Activated CD4-positive, alpha-beta T cell treated with anti-CD3 and anti-CD28 coated beads, Interleukin-2, amount 50 U/mL, for 24 hours (primary cell): ENCODE measurements at regions not wholly inside any gene's neighbourhood (a gene's known extent, or its start where the extent isn't known, plus 50 kb on each side); places are given as distances from the start of the nearest gene placed in this dataset.

ENCODE experiments used
- DNase-seq, 2 donors: peaks; one replicate each; pipeline ENCODE4 v3.0.0-alpha.2; 2020; ENCODE audit warnings: low read depth in 1 of 2, low spot score in 1 of 2

GRCh38 chr2:128681507-128681906, 362.8 kb upstream of the HS6ST1 start:
- DNase-seq, result no peak

GRCh38 chr2:128682266-128682665, 363.6 kb upstream of the HS6ST1 start:
- no peak for DNase-seq

DNA sequence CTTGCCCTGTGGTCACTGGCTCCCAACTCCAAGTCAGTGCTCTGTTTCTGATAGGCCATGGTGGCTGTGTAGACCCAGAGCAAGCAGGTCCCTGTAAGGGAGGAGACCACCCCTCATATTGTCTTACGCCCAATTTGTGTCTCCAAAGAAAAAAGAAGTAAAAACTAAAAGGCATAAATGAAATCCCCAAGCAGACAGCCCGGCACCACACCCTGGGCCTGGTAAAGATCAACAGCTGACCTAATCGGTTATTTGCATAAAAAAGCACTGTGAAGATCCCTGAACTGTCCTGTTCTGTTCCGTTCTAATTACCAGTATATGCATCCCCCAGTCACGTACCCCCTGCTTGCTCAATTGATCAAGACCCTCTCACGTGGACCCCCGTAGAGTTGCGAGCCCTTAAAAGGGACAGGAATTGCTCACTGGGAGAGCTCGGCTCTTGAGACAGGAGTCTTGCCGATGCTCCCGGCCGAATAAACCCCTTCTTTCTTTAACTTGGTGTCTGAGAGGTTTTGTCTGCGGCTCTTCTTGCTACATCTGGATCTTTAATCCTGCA, 364.1 kb upstream of the HS6ST1 start:
- no peak for DNase-seq

- DNase-seq, result no peak
Measured at GRCh38 chr2:128684523-128684922, 365.9 kb upstream of the HS6ST1 start.

DNA sequence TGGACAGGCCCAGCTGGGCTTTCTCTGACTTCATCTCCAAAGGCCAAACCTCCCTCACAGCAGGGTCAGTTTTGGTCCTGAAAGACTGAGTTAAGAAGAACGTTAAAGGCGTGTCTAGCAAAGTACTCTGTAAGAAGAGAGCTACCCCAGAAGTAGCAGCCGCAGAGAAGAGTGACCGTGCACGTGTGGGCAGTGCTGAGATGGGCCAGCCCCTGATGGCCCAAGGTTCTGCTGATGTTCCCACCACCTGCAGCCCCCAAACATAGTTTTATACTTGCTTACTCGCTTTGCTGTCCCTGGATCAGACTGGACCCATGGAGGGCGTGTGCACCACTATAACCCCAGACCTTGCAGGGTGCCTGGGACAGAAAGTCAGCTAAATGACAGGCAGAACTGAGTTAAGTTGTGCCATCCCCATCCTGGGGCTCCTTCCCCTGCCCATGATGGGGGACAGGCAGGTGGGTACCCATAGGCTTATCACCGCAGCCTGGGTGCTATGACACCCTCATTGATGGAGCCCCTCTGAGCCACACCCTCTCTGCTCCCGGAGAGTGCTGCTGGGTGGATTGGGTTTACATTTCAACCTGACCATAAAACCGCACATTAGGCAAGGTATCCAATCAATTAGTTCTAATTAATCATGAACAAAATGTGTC, 367.3 kb upstream of the HS6ST1 start:
- no peak for DNase-seq

DNA sequence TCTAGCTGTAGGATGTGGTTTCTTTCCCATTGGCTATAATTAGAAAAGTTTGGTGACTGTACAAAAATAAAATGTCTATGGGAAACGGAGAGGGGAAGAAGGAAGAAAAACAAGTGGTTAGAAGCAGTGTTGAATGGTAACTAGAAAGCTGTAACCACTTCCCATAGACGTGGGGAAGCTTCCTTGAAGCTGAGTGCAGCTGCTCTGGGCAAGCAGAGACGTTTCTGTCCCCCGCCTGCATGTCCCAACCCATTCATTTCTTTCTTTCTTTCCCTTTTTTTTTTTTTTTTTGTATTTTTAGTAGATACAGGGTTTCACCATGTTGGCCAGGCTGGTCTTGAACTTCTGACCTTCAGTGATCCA, 367.8 kb upstream of the HS6ST1 start:
- DNase-seq, result no peak

DNA sequence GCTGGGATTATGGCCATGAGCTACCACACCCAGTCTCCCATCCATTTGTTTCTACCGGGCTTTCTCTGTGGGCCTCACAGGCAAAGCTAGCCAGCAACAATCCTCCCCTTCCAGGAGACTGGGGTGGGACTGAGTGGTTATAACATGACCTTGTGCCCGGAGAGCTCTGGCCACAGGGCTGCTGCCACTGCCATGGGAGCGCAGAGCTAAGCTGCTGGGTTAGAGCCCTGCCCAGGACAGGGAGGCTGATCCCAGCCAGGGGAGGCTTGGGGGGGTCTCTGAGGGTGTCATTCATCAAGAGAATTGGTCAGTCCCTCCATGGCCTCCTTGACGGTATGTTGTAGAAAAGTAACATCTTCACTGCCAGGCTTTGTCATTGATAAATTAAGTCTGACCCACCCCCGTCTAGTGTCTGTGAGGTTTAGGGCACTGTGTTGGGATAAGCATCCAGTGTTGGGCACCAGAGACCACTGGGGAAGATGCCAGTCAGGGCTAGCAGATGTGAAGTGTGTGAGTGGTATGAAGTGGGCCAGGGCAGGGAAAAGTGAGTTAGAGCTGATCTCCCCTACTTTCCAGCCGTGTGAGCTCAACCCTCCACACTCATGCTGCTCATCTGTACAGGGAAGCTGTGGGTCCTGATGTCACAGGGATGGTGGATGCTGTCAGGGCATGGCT, 368.4 kb upstream of the HS6ST1 start:
- DNase-seq, result no peak

DNA sequence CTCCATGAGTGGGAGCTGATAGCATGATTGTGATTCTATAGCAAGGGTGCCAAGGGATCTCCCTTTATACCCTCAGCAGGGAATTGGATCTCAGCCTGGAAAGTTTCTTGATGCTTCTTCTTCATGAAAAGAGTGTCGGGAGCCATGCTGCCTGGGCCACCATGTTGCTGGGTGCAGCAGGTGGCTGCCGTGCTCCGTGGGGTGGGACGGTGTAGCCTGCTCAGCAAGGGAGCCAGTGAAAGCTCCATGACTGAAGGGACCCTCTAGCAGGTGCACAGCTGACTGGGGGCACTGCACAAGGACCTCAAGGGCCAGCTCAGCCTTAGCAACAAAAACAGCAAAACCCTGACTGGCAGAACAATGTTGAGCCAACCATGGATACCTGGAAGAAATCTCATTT, 368.9 kb upstream of the HS6ST1 start:
- DNase-seq, result no peak

DNA sequence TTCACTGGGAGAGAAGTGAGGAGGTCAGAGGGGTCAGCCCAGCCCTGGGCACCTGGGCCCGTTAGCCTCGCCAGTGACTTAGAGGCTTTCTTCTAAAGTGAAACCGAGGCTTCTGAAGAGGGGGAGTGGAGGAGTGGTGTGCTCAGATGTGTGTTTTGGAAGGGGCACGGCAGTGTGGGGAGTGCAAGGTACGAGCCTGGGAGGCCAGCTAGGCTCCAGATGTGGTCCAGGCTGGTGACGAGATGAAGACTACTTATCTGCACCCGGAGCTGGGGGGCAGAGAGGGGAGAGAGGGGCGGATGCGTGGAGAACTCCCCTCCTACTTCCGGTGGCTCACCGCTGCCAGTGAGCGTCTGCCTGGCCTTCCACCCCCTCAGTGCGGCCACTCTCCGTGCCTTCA, 371.3 kb upstream of the HS6ST1 start:
- DNase-seq, result no peak

GRCh38 chr2:128690431-128690830, 371.8 kb upstream of the HS6ST1 start:
- no peak for DNase-seq

DNA sequence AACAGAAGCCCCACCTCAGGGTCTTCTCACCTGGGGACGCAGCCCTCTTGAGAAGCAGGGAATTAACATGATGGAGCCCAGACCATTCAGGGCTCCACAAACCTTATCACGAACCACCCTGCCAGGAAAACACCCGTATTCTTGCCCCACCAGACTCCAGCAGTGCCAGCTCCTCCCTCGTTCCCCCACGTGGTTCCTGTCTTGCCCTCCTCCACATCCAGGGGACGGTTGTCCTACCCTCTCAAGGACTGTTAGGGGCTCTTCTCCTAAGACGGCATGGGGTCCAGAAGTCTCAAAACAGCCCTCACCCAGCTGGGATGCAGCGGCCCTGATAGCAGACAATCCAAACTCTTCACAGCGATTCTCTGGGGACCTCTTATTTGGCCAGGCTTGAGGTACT, 372.2 kb upstream of the HS6ST1 start:
- no peak for DNase-seq

GRCh38 chr2:128691526-128691925, 372.9 kb upstream of the HS6ST1 start:
- no peak for DNase-seq

DNA sequence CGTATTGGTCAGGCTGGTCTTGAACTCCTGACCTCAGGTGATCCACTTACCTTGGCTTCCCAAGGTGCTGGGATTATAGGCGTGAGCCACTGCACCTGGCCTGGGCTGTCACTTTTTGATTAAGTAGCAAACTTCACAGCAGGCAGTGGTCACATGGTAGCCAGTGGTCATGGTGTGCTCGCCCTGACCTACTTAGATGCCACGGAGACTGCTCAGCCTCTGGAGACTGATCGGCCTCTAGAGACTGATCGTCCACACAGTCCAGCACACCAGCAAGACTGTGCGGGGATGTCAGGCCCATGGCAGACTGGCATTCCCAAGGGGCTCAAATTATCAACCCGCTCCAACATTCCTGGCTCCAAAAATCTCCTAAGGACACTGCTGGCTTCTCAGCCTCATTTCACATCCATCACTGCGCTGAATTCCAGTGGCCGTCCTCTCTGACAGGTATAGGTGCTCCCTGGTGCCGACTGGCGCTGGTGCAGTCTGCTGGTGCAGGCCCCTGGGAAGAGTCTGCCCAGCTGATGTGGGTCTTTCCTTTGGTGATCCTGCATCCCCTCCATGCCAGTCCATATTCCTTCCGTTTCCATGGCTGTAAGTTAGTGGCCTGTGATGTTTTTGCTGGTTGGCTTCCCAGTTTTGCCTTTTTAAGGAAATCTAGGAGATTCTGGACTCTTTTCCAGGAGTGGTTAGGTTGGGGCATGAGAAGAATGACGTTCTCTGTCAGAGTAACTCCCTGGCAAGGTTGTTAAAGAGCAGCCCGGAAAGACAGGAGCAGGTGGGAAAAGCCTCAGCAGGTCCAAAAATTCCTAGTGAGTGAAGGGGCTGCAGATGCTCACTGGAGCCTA, 374.5 kb upstream of the HS6ST1 start:
- no peak for DNase-seq

- DNase-seq, result no peak
Measured at GRCh38 chr2:128693743-128694029, 375.0 kb upstream of the HS6ST1 start.

GRCh38 chr2:128695646-128696220, 377.1 kb upstream of the HS6ST1 start:
- no peak for DNase-seq

GRCh38 chr2:128696421-128696820, 377.8 kb upstream of the HS6ST1 start:
- no peak for DNase-seq

- no peak for DNase-seq
Measured at GRCh38 chr2:128701418-128701817, 382.8 kb upstream of the HS6ST1 start.

DNA sequence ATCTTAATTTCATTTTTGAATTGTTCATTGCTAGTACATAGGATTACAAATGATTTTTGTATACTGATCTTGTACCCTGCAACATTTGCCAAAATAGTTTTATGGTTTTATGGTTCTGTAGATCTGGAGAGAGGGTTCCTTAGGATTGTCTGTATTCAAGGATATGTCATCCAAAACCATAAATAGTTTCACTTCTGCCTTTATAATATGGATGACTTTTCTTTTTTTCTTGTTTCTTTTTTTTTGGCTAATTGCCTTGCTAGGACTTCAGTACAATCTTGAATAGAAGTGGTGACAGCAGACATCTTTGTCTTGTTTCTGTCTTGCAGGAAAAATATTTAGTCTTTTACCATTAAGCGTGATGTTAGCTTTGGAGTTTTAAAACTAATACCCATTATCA, 383.9 kb upstream of the HS6ST1 start:
- no peak for DNase-seq

- no peak for DNase-seq
Measured at GRCh38 chr2:128708106-128708816, 389.6 kb upstream of the HS6ST1 start.

DNA sequence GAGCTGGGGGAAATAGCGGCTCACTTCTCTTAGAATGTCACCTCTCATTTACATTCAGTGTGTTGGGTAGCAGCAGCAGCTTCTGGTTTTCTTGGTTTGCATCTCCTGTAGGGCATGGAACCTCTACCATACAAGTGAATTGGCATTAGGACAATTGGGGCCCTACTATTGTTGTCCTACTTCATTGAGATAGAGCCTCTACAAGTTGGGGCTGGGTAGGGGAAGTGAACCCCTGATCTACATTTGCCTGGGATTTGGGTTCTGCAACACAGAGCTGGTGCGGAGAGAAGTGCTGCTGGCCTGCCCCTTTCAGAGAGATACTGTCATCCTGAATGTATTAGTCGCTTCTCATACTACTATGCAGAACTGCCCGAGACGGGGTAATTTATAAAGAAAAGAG, 391.6 kb upstream of the HS6ST1 start:
- no peak for DNase-seq

DNA sequence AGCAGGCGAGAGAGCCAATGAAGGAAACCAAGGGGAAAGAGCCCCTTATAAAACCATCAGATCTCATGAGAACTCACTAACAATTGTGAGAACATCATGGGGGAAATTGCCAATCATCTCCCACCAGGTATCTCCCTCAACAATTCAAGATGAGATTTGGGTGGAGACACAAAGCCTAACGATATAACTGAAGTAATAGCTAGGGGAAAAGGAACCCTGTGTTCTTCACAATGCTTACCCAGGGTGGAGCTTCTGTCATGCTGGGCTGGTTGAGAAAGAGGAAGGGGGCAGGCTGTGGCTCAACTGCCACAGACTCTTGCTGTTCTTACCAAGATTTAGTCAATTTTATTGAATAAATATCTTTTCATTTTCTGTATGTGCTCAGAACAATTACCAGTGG, 392.1 kb upstream of the HS6ST1 start:
- DNase-seq, result no peak
